MCF 10A (cell line): ENCODE measurements at regions not wholly inside any gene's neighbourhood (a gene's known extent, or its start where the extent isn't known, plus 50 kb on each side); places are given as distances from the start of the nearest gene placed in this dataset.
"Not testable (repeated sequence)": the region's sequence is repeated elsewhere in the genome, so short reads cannot be mapped to it uniquely, and the experiment has no call there.

Experiments used
- BruUV-seq: library from RNA; stranded (reverse); fragments of 400-500 nt; replicated peaks from 2 replicates; lab custom pipeline; 2021; lab: Mats Ljungman, UMichigan
- CTCF ChIA-PET: fragments of 300-600 bp; sonication (Branson Sonifier 250); formaldehyde crosslinking; extraction: SDS; loops from one replicate; lab custom pipeline; 2021; ENCODE audit warnings: antibody characterized with exemption, inconsistent platforms; lab: Yijun Ruan, JAX
- POLR2A ChIA-PET: fragments of 300-600, 350-650 bp; sonication (Branson Sonifier 250); formaldehyde crosslinking; extraction: SDS; loops from one replicate; lab custom pipeline; 2020; ENCODE audit warnings: antibody characterized with exemption, inconsistent platforms; lab: Yijun Ruan, JAX
- DNase-seq: peaks from one replicate; pipeline ENCODE4 v3.0.0-alpha.2; 2018; ENCODE audit not compliant: unreplicated experiment
- H3K27ac Mint-ChIP-seq: one replicate; pipeline ENCODE4 v1.8.0; 2022; ENCODE audit warnings: mild to moderate bottlenecking, low read depth, mixed read lengths; ENCODE audit not compliant: unreplicated experiment
- H3K27me3 Mint-ChIP-seq: one replicate; pipeline ENCODE4 v1.8.0; 2022; ENCODE audit warnings: mixed read lengths; ENCODE audit not compliant: insufficient read depth, unreplicated experiment
- H3K36me3 Mint-ChIP-seq: one replicate; pipeline ENCODE4 v1.8.0; 2022; ENCODE audit warnings: mild to moderate bottlenecking, moderate library complexity, mixed read lengths; ENCODE audit not compliant: insufficient read depth, unreplicated experiment
- H3K4me1 Mint-ChIP-seq: one replicate; pipeline ENCODE4 v1.8.0; 2022; ENCODE audit warnings: mixed read lengths; ENCODE audit not compliant: insufficient read depth, unreplicated experiment
- H3K4me3 Mint-ChIP-seq: one replicate; pipeline ENCODE4 v1.8.0; 2022; ENCODE audit warnings: mild to moderate bottlenecking, moderate library complexity, mixed read lengths; ENCODE audit not compliant: unreplicated experiment
- H3K9me3 Mint-ChIP-seq: one replicate; pipeline ENCODE4 v1.8.0; 2022; ENCODE audit warnings: mixed read lengths; ENCODE audit not compliant: unreplicated experiment
- intact Hi-C: fragments of 100-400 bp; cut with micrococcal nuclease; formaldehyde crosslinking; loops from 2 replicates; pipeline ENCODE4 v1.14.1; 2022
- TF ChIP-seq, protein P1 (sequence below): fragments of 200-600 bp; IDR thresholded peaks from one replicate; pipeline ENCODE4 v1.8.0; 2022; ENCODE audit warnings: antibody characterized with exemption, mild to moderate bottlenecking; ENCODE audit not compliant: unreplicated experiment

- Mint-ChIP-seq H3K4me1 (no peaks in the 10 kb centered on the region), H3K9me3 (peaks cover 16% of the 10 kb centered on the region), H3K36me3 (no peaks in the 10 kb centered on the region)
These were observed 486.9 kb upstream of the ITGA1 start for GRCh38 chr5:52300703-52301372.

GRCh38 chr5:52304816-52305215 lies 482.9 kb upstream of the ITGA1 start:
- DNase-seq, H3K4me1 Mint-ChIP-seq, H3K27ac Mint-ChIP-seq, H3K4me3 Mint-ChIP-seq, BruUV-seq, H3K27me3 Mint-ChIP-seq, intact Hi-C loops, POLR2A ChIA-PET, H3K36me3 Mint-ChIP-seq: not testable (repeated sequence)
- CTCF ChIA-PET: interaction anchor here (0.7 kb wide), 1 partner anchor 177 kb away, joined by 3 read pairs; no protein-coding TSS in a partner anchor
- H3K9me3 Mint-ChIP-seq: peaks cover 26% of the 10 kb centered on the region

More at GRCh38 chr5:52300703-52301372, 486.9 kb upstream of the ITGA1 start:
- no peak overlapping the region for H3K4me3 Mint-ChIP-seq
- no TSS peak for BruUV-seq
- CTCF ChIA-PET: no interaction called here
- TF ChIP-seq, protein P1, sequence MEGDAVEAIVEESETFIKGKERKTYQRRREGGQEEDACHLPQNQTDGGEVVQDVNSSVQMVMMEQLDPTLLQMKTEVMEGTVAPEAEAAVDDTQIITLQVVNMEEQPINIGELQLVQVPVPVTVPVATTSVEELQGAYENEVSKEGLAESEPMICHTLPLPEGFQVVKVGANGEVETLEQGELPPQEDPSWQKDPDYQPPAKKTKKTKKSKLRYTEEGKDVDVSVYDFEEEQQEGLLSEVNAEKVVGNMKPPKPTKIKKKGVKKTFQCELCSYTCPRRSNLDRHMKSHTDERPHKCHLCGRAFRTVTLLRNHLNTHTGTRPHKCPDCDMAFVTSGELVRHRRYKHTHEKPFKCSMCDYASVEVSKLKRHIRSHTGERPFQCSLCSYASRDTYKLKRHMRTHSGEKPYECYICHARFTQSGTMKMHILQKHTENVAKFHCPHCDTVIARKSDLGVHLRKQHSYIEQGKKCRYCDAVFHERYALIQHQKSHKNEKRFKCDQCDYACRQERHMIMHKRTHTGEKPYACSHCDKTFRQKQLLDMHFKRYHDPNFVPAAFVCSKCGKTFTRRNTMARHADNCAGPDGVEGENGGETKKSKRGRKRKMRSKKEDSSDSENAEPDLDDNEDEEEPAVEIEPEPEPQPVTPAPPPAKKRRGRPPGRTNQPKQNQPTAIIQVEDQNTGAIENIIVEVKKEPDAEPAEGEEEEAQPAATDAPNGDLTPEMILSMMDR: no peak
- POLR2A ChIA-PET: interaction anchor here (0.6 kb wide), 1 partner anchor 13 kb away, joined by 3 read pairs; no protein-coding TSS in a partner anchor
- intact Hi-C loops: no loop called here
- peaks cover 11% of the 10 kb centered on the region for H3K27me3 Mint-ChIP-seq
- no peak for DNase-seq
- no peak overlapping the region for H3K27ac Mint-ChIP-seq

DNA sequence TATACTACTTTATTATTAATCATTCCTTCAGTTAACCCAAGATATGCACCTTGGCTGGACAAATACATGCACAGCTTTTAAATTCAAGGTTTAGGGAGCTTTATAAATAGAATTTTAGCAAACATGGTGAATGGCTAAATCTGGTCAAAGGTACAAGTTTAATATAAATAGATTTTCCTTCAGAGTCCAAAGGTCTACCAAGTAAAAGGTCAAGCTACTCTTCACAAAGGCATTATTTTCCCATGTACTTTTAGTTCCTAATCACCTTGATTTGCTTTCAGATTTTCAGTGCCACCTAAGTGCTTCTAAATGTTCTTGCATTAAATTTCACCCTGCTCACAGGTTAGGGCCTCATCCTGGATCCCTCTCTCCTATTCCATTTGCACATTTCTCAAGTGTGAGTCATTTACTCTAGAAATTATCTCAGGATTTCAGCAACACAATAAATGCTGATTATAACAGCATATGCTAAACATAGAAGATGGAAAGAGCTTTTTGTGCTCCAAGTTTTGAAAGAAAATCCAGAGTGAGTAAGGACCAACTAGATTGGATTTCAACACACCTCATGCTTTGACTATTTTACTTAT lies 459.4 kb upstream of the ITGA1 start:
- Mint-ChIP-seq H3K9me3 (no peaks in the 10 kb centered on the region), H3K27me3 (peaks cover 68% of the 10 kb centered on the region), H3K27ac (no peak overlapping the region), H3K36me3 (no peaks in the 10 kb centered on the region), H3K4me1 (no peaks in the 10 kb centered on the region), H3K4me3 (no peak overlapping the region)
- TF ChIP-seq, protein P1: no peak
- BruUV-seq: no TSS peak
- ChIA-PET POLR2A (no interaction called here), CTCF (interaction anchor here (0.6 kb wide), 1 partner anchor 156 kb away, joined by 3 read pairs; no protein-coding TSS in a partner anchor)
- DNase-seq: no peak
- intact Hi-C loops: no loop called here

DNA sequence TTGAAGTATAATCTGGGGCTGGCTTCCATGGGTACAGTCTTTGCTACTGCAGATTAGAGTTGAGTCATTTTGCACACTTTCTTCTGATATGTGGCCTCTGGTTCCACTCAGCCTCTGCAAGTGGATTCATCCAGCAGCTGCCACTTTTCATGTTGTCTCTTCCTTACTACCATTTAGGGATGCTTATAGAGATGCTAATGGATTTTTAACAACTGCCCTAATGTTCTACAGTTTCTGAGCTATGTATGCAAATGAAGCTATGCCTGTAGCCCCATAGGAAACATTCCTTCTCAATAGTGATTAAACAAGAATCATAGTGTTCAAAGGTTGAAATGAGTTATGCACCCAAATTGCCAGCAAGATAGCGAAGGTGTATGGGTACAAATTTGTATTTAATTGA lies 456.0 kb upstream of the ITGA1 start:
- no peaks in the 10 kb centered on the region for H3K36me3 Mint-ChIP-seq
- no peak overlapping the region for H3K4me3 Mint-ChIP-seq
- intact Hi-C loops: no loop called here
- ChIA-PET CTCF (no interaction called here), POLR2A (no interaction called here)
- TF ChIP-seq, protein P1: no peak
- BruUV-seq: no TSS peak
- DNase-seq: no peak
- H3K27ac Mint-ChIP-seq: no peak overlapping the region
- peaks cover 42% of the 10 kb centered on the region for H3K27me3 Mint-ChIP-seq
- no peaks in the 10 kb centered on the region for H3K4me1 Mint-ChIP-seq
- H3K9me3 Mint-ChIP-seq: no peaks in the 10 kb centered on the region
